GM13977 (cell line): ENCODE measurements at regions not wholly inside any gene's neighbourhood (a gene's known extent, or its start where the extent isn't known, plus 50 kb on each side); places are given as distances from the start of the nearest gene placed in this dataset.

Experiments
- DNase-seq: peaks from one replicate; pipeline ENCODE4 v3.0.0; 2012; ENCODE audit warnings: low spot score
- CTCF ChIP-seq: IDR thresholded peaks from 2 replicates; pipeline ENCODE4 v1.5.1; 2012; ENCODE audit warnings: mild to moderate bottlenecking, control low read depth; ENCODE audit not compliant: insufficient read depth; ENCODE audit errors: extremely low read depth, missing control alignments
- in situ Hi-C: fragments of 300-500 bp; cut with MboI; formaldehyde crosslinking; loops from one replicate; pipeline ENCODE4 v1.12.0; 2022; ENCODE audit warnings: low sequenced_read_pairs, low pct_unique_long_range_greater_than_20kb, mixed read lengths, inconsistent platforms; ENCODE audit not compliant: unreplicated experiment

GRCh38 chr2:108129636-108130035 is 110.1 kb upstream of the SULT1C3 start:
- in situ Hi-C loops, result no loop called here
- no peak for TF ChIP-seq CTCF
- no peak for DNase-seq

- no peak for DNase-seq
- TF ChIP-seq CTCF, result no peak
- in situ Hi-C loops, result no loop called here
Measured at GRCh38 chr2:108133457-108133856, 106.3 kb upstream of the SULT1C3 start.

- DNase-seq, result peak; percentile 4
- in situ Hi-C loops, result no loop called here
- no peak for TF ChIP-seq CTCF
Measured at GRCh38 chr2:108139521-108139920, 100.2 kb upstream of the SULT1C3 start.

- TF ChIP-seq CTCF, result no peak
- DNase-seq, result no peak
- in situ Hi-C loops, result no loop called here
Measured at GRCh38 chr2:108145557-108146326, 94.0 kb upstream of the SULT1C3 start.

GRCh38 chr2:108148555-108148954 is 91.2 kb upstream of the SULT1C3 start:
- no peak for DNase-seq
- TF ChIP-seq CTCF, result no peak
- in situ Hi-C loops, result no loop called here

GRCh38 chr2:108154366-108155061 is 85.3 kb upstream of the SULT1C3 start:
- no peak for DNase-seq
- in situ Hi-C loops, result no loop called here
- no peak for TF ChIP-seq CTCF
